ENCODE measurements at regions not wholly inside any gene's neighbourhood (a gene's known extent, or its start where the extent isn't known, plus 50 kb on each side); places are given as distances from the start of the nearest gene placed in this dataset.

DNA sequence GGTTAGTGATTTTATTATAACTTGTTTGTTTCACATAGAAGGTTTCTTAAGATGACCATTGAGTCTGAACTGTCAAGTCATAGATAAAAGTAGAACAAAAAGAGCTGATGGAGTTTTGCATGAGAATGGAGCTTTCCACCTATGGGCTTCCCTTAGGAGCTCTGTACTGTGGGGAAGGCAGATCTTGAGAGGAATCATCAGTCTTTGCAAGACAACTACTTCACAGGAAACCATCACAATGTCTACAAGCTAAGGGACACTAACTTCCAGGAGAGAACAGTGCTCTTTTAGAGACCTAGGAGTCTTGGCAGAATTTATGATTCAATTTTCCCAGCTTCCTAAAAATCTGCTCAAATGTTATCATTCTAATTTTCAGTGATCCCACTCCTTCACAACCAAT lies 78.2 kb downstream of the FBXO5 start:
- Histone ChIP-seq H3K9me3 (no peaks in the 10 kb centered on the region), H3K27me3 (no peaks in the 10 kb centered on the region), H3K36me3 (no peaks in the 10 kb centered on the region), H3K4me1 (no peaks in the 10 kb centered on the region), H3K4me3 (no peak overlapping the region), H3K27ac (no peak overlapping the region)
- TF ChIP-seq POLR2A (IDR thresholded peaks at IDR 0.05): no peak
- no peak for TF ChIP-seq EP300 (IDR thresholded peaks at IDR 0.05)
- TF ChIP-seq, protein P1, sequence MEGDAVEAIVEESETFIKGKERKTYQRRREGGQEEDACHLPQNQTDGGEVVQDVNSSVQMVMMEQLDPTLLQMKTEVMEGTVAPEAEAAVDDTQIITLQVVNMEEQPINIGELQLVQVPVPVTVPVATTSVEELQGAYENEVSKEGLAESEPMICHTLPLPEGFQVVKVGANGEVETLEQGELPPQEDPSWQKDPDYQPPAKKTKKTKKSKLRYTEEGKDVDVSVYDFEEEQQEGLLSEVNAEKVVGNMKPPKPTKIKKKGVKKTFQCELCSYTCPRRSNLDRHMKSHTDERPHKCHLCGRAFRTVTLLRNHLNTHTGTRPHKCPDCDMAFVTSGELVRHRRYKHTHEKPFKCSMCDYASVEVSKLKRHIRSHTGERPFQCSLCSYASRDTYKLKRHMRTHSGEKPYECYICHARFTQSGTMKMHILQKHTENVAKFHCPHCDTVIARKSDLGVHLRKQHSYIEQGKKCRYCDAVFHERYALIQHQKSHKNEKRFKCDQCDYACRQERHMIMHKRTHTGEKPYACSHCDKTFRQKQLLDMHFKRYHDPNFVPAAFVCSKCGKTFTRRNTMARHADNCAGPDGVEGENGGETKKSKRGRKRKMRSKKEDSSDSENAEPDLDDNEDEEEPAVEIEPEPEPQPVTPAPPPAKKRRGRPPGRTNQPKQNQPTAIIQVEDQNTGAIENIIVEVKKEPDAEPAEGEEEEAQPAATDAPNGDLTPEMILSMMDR (IDR thresholded peaks at IDR 0.05): no peak
- TF ChIP-seq POLR2AphosphoS5 (IDR thresholded peaks at IDR 0.05): no peak
- DNase-seq: no peak
- intact Hi-C loops (cut with DNase I; ENCODE audit: low total_unique reads): no loop called here

DNA sequence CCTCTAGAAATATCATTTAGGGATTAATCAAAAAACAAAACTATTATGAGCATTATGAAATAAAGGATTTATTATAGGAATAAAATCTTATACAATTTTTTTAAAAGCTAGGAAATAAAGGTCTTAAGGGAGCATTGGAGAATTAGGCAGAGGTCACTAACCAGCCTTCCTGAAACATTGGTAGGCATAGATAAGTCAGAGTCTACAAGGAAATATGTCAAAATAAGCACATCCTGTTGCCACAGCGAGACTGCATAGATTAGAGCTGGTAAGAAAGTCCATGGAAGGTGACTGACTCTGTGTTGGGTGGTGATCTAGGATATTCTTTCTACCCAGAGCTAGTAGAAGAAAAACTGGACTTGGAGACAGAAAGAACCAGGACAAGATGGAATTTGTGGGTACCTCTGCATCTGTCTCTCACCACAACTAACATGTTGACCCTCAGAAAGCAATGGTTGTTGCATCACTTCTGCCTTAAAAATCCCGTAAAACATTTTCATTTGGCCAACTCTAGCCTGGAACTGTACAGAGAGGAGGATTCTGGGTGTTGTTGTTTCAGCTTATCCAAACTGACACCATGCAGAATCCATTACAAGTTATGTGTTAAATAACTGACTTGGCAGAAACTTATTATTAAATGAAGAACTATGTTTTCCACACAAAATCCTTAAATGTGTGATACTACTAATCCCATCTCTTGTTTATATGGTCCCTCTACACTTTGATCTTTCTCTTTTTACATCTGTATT lies 77.1 kb downstream of the FBXO5 start:
- no peak overlapping the region for H3K4me3 ChIP-seq
- no peaks in the 10 kb centered on the region for H3K36me3 ChIP-seq
- H3K27me3 ChIP-seq: no peaks in the 10 kb centered on the region
- intact Hi-C loops (cut with DNase I; ENCODE audit: low total_unique reads): no loop called here
- no peaks in the 10 kb centered on the region for H3K4me1 ChIP-seq
- WGBS, 5 donors: 58 to 75% (median 66%) methylated on average over 2 of the region's 2 CpGs
- H3K27ac ChIP-seq: no peak overlapping the region
- TF ChIP-seq POLR2A (IDR thresholded peaks at IDR 0.05): no peak
- DNase-seq: peak in 1 of 2 donors; percentile 6
- H3K9me3 ChIP-seq: no peaks in the 10 kb centered on the region

DNA sequence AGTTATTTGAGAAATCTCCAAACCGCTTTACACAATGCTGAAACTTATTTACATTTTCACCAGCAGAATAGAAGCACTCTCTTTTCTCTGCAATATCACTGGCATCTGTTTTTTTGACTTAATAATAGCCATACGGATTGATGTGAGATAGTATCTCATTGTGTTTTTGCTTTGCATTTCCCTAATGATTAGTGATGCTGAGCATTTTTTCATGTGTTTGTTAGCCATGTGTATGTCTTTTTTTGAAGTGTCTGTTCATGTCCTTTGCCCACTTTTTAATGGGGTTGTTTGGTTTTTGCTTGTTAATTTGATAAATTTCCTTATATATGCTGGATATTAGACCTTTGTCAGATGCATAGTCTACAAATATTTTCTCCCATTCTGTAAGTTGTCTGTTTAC lies 73.6 kb downstream of the FBXO5 start:
- Histone ChIP-seq H3K4me1 (no peaks in the 10 kb centered on the region), H3K4me3 (no peak overlapping the region), H3K9me3 (peaks cover 0 to 11% (median 8%) of the 10 kb centered on the region in 4 donors), H3K27ac (no peak overlapping the region), H3K36me3 (no peaks in the 10 kb centered on the region), H3K27me3 (peaks cover 0 to 3% (median 0%) of the 10 kb centered on the region in 3 donors)
- intact Hi-C loops (cut with DNase I; ENCODE audit: low total_unique reads): no loop called here
- no peak for DNase-seq
- WGBS, 5 donors: 63 to 84% (median 77%) methylated on average over 2 of the region's 2 CpGs
- TF ChIP-seq, protein P1 (IDR thresholded peaks at IDR 0.05): no peak
- TF ChIP-seq POLR2AphosphoS5 (IDR thresholded peaks at IDR 0.05): no peak
- no peak for TF ChIP-seq POLR2A (IDR thresholded peaks at IDR 0.05)
- no peak for TF ChIP-seq EP300 (IDR thresholded peaks at IDR 0.05)

DNA sequence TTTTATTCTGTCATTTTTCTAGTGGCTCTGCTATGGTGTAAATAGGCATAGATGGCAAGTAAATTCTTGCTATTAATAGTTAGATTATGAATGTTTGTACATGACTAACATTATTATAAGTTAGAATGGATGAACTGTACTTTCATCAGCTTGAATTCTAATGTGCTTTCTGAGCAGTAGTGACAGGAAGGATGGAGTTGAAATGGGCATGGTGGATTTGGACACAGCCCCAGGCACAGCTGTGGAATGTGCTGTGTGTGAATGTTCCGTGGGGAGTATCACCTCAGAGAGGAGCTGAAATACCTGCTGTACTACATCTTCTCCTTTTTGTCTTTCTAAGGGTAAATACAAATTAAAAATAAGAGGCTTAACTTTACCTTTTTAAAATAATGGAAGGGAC lies 66.8 kb downstream of the FBXO5 start:
- WGBS, 5 donors: 50 to 67% (median 58%) methylated on average over 1 of the region's 1 CpG

More for the DNA sequence above, 66.8 kb downstream of the FBXO5 start:
- TF ChIP-seq POLR2A (IDR thresholded peaks at IDR 0.05) (no peak), POLR2AphosphoS5 (IDR thresholded peaks at IDR 0.05) (no peak), EP300 (IDR thresholded peaks at IDR 0.05) (no peak)
- TF ChIP-seq, protein P1 (IDR thresholded peaks at IDR 0.05): no peak
- Histone ChIP-seq H3K27ac (no peak overlapping the region), H3K36me3 (no peaks in the 10 kb centered on the region), H3K4me1 (no peaks in the 10 kb centered on the region), H3K27me3 (peaks cover 0 to 11% (median 0%) of the 10 kb centered on the region in 3 donors), H3K4me3 (no peak overlapping the region), H3K9me3 (peaks cover 0 to 18% (median 11%) of the 10 kb centered on the region in 4 donors)
- intact Hi-C loops (cut with DNase I; ENCODE audit: low total_unique reads): no loop called here
- no peak for DNase-seq
